ENCODE measurements at regions not wholly inside any gene's neighbourhood (a gene's known extent, or its start where the extent isn't known, plus 50 kb on each side); places are given as distances from the start of the nearest gene placed in this dataset.

GRCh38 chr9:106613250-106613737, 249.7 kb upstream of the ZNF462 start:
- peaks cover 0 to 12% (median 4%) of the 10 kb centered on the region in 3 donors for H3K9me3 Mint-ChIP-seq
- WGBS (ENCODE audit: insufficient coverage) = 76% methylated on average over 3 of the region's 3 CpGs
- no peaks in the 10 kb centered on the region for H3K27me3 Mint-ChIP-seq
- H3K36me3 ChIP-seq (ENCODE audit: control insufficient read depth in 2 of 2, extremely low read depth in 1 of 2, insufficient read depth in 1 of 2, low read length in 1 of 2) = no peaks in the 10 kb centered on the region
- ChIA-PET CTCF (no interaction called here), POLR2A (no interaction called here)
- H3K4me1 Mint-ChIP-seq = no peaks in the 10 kb centered on the region
- no peaks in the 10 kb centered on the region for H3K9me3 ChIP-seq
- no peak for DNase-seq
- no peaks in the 10 kb centered on the region for H3K27me3 ChIP-seq (replicated peaks in 1 of 2; ENCODE audit: control insufficient read depth in 2 of 2, extremely low read depth in 1 of 2, insufficient read depth in 2 of 2, low read length in 1 of 2)
- H3K27ac Mint-ChIP-seq = no peak overlapping the region
- H3K36me3 Mint-ChIP-seq = no peaks in the 10 kb centered on the region
- no peak overlapping the region for H3K4me3 Mint-ChIP-seq
- no peak overlapping the region for H3K27ac ChIP-seq (ENCODE audit: low read length)
- no peak overlapping the region for H3K4me3 ChIP-seq (ENCODE audit: control insufficient read depth in 1 of 2, extremely low read depth in 1 of 2, low read length in 1 of 2)
- no peaks in the 10 kb centered on the region for H3K4me1 ChIP-seq (ENCODE audit: control insufficient read depth in 1 of 2, extremely low read depth in 1 of 2, insufficient read depth in 2 of 2, low read length in 2 of 2)
- no peak for ATAC-seq (replicated peaks in 1 of 4)

GRCh38 chr9:106615118-106615889, 247.7 kb upstream of the ZNF462 start:
- CTCF ChIA-PET = no interaction called here
- Mint-ChIP-seq H3K9me3 (peaks cover 0 to 8% (median 0%) of the 10 kb centered on the region in 3 donors), H3K27me3 (no peaks in the 10 kb centered on the region), H3K4me1 (no peaks in the 10 kb centered on the region), H3K36me3 (no peaks in the 10 kb centered on the region), H3K27ac (no peak overlapping the region), H3K4me3 (no peak overlapping the region)
- Histone ChIP-seq H3K4me3 (ENCODE audit: control insufficient read depth in 1 of 2, extremely low read depth in 1 of 2, low read length in 1 of 2) (no peak overlapping the region), H3K27ac (ENCODE audit: low read length) (no peak overlapping the region), H3K9me3 (no peaks in the 10 kb centered on the region), H3K36me3 (ENCODE audit: control insufficient read depth in 2 of 2, extremely low read depth in 1 of 2, insufficient read depth in 1 of 2, low read length in 1 of 2) (no peaks in the 10 kb centered on the region), H3K27me3 (replicated peaks in 1 of 2; ENCODE audit: control insufficient read depth in 2 of 2, extremely low read depth in 1 of 2, insufficient read depth in 2 of 2, low read length in 1 of 2) (no peaks in the 10 kb centered on the region), H3K4me1 (ENCODE audit: control insufficient read depth in 1 of 2, extremely low read depth in 1 of 2, insufficient read depth in 2 of 2, low read length in 2 of 2) (no peaks in the 10 kb centered on the region)
- 51% methylated on average over 2 of the region's 7 CpGs for WGBS (ENCODE audit: insufficient coverage)
- ATAC-seq (replicated peaks in 1 of 4) (no peak), DNase-seq (no peak)
- POLR2A ChIA-PET = no interaction called here

- Mint-ChIP-seq H3K4me3 (no peak overlapping the region), H3K27ac (no peak overlapping the region), H3K4me1 (no peaks in the 10 kb centered on the region), H3K9me3 (peaks cover 0 to 7% (median 0%) of the 10 kb centered on the region in 3 donors), H3K36me3 (no peaks in the 10 kb centered on the region), H3K27me3 (no peaks in the 10 kb centered on the region)
- POLR2A ChIA-PET = no interaction called here
- H3K36me3 ChIP-seq (ENCODE audit: control insufficient read depth in 2 of 2, extremely low read depth in 1 of 2, insufficient read depth in 1 of 2, low read length in 1 of 2) = no peaks in the 10 kb centered on the region
- ATAC-seq (replicated peaks in 1 of 4) (no peak), DNase-seq (no peak)
- WGBS (ENCODE audit: insufficient coverage) = 77% methylated on average over 5 of the region's 6 CpGs
- H3K27me3 ChIP-seq (replicated peaks in 1 of 2; ENCODE audit: control insufficient read depth in 2 of 2, extremely low read depth in 1 of 2, insufficient read depth in 2 of 2, low read length in 1 of 2) = no peaks in the 10 kb centered on the region
- no peak overlapping the region for H3K4me3 ChIP-seq (ENCODE audit: control insufficient read depth in 1 of 2, extremely low read depth in 1 of 2, low read length in 1 of 2)
- H3K9me3 ChIP-seq = no peaks in the 10 kb centered on the region
- H3K27ac ChIP-seq (ENCODE audit: low read length) = no peak overlapping the region
- CTCF ChIA-PET = no interaction called here
- no peaks in the 10 kb centered on the region for H3K4me1 ChIP-seq (ENCODE audit: control insufficient read depth in 1 of 2, extremely low read depth in 1 of 2, insufficient read depth in 2 of 2, low read length in 2 of 2)
Observed at GRCh38 chr9:106616026-106616425, 246.9 kb upstream of the ZNF462 start.

- ChIA-PET POLR2A (no interaction called here), CTCF (no interaction called here)
- H3K27ac ChIP-seq (ENCODE audit: low read length) = no peak overlapping the region
- Mint-ChIP-seq H3K27ac (no peak overlapping the region), H3K4me1 (no peaks in the 10 kb centered on the region), H3K9me3 (peaks cover 0 to 5% (median 0%) of the 10 kb centered on the region in 3 donors), H3K4me3 (no peak overlapping the region), H3K27me3 (no peaks in the 10 kb centered on the region), H3K36me3 (no peaks in the 10 kb centered on the region)
- no peaks in the 10 kb centered on the region for H3K36me3 ChIP-seq (ENCODE audit: control insufficient read depth in 2 of 2, extremely low read depth in 1 of 2, insufficient read depth in 1 of 2, low read length in 1 of 2)
- H3K4me1 ChIP-seq (ENCODE audit: control insufficient read depth in 1 of 2, extremely low read depth in 1 of 2, insufficient read depth in 2 of 2, low read length in 2 of 2) = no peaks in the 10 kb centered on the region
- H3K4me3 ChIP-seq (ENCODE audit: control insufficient read depth in 1 of 2, extremely low read depth in 1 of 2, low read length in 1 of 2) = no peak overlapping the region
- WGBS (ENCODE audit: insufficient coverage) = 100% methylated on average over 3 of the region's 7 CpGs
- no peaks in the 10 kb centered on the region for H3K27me3 ChIP-seq (replicated peaks in 1 of 2; ENCODE audit: control insufficient read depth in 2 of 2, extremely low read depth in 1 of 2, insufficient read depth in 2 of 2, low read length in 1 of 2)
- ATAC-seq (replicated peaks in 1 of 4) (no peak), DNase-seq (no peak)
- no peaks in the 10 kb centered on the region for H3K9me3 ChIP-seq
Observed at GRCh38 chr9:106616851-106617345, 246.1 kb upstream of the ZNF462 start.

GRCh38 chr9:106619211-106619610, 243.8 kb upstream of the ZNF462 start:
- Mint-ChIP-seq H3K27me3 (no peaks in the 10 kb centered on the region), H3K36me3 (no peaks in the 10 kb centered on the region), H3K4me1 (no peaks in the 10 kb centered on the region), H3K27ac (no peak overlapping the region), H3K9me3 (peaks cover 0 to 4% (median 0%) of the 10 kb centered on the region in 3 donors), H3K4me3 (no peak overlapping the region)
- H3K4me1 ChIP-seq (ENCODE audit: control insufficient read depth in 1 of 2, extremely low read depth in 1 of 2, insufficient read depth in 2 of 2, low read length in 2 of 2) = no peaks in the 10 kb centered on the region
- no CpG with 5 or more reads among the region's 1 CpG for WGBS (ENCODE audit: insufficient coverage)
- DNase-seq = no peak
- no peak overlapping the region for H3K4me3 ChIP-seq (ENCODE audit: control insufficient read depth in 1 of 2, extremely low read depth in 1 of 2, low read length in 1 of 2)
- H3K36me3 ChIP-seq (ENCODE audit: control insufficient read depth in 2 of 2, extremely low read depth in 1 of 2, insufficient read depth in 1 of 2, low read length in 1 of 2) = no peaks in the 10 kb centered on the region
- ChIA-PET CTCF (no interaction called here), POLR2A (interaction anchor here in 1 of 2 donors (0.6 kb wide), 1 partner anchor 92 kb away, joined by 3 read pairs; no protein-coding TSS in a partner anchor)
- no peak for ATAC-seq (replicated peaks in 1 of 4)
- H3K27me3 ChIP-seq (replicated peaks in 1 of 2; ENCODE audit: control insufficient read depth in 2 of 2, extremely low read depth in 1 of 2, insufficient read depth in 2 of 2, low read length in 1 of 2) = no peaks in the 10 kb centered on the region
- no peaks in the 10 kb centered on the region for H3K9me3 ChIP-seq
- H3K27ac ChIP-seq (ENCODE audit: low read length) = no peak overlapping the region

- Histone ChIP-seq H3K4me3 (ENCODE audit: control insufficient read depth in 1 of 2, extremely low read depth in 1 of 2, low read length in 1 of 2) (no peak overlapping the region), H3K4me1 (ENCODE audit: control insufficient read depth in 1 of 2, extremely low read depth in 1 of 2, insufficient read depth in 2 of 2, low read length in 2 of 2) (no peaks in the 10 kb centered on the region), H3K36me3 (ENCODE audit: control insufficient read depth in 2 of 2, extremely low read depth in 1 of 2, insufficient read depth in 1 of 2, low read length in 1 of 2) (no peaks in the 10 kb centered on the region), H3K9me3 (no peaks in the 10 kb centered on the region), H3K27me3 (replicated peaks in 1 of 2; ENCODE audit: control insufficient read depth in 2 of 2, extremely low read depth in 1 of 2, insufficient read depth in 2 of 2, low read length in 1 of 2) (no peaks in the 10 kb centered on the region), H3K27ac (ENCODE audit: low read length) (no peak overlapping the region)
- Mint-ChIP-seq H3K9me3 (peaks cover 0 to 4% (median 0%) of the 10 kb centered on the region in 3 donors), H3K27ac (no peak overlapping the region), H3K27me3 (no peaks in the 10 kb centered on the region), H3K4me3 (no peak overlapping the region), H3K4me1 (no peaks in the 10 kb centered on the region), H3K36me3 (no peaks in the 10 kb centered on the region)
- WGBS (ENCODE audit: insufficient coverage) = no CpG with 5 or more reads among the region's 2 CpGs
- no peak for DNase-seq
- POLR2A ChIA-PET = no interaction called here
- no peak for ATAC-seq (replicated peaks in 1 of 4)
- CTCF ChIA-PET = no interaction called here
Observed at GRCh38 chr9:106620081-106620480, 242.9 kb upstream of the ZNF462 start.

Measured in T-cell (primary cell).